HUES48 (cell line): ENCODE measurements at regions not wholly inside any gene's neighbourhood (a gene's known extent, or its start where the extent isn't known, plus 50 kb on each side); places are given as distances from the start of the nearest gene placed in this dataset.
A peak's percentile ranks its signal among the peaks of the same experiment; 100 is the strongest.

Source experiments
- H3K27ac ChIP-seq: one replicate; pipeline ENCODE4 v1.7.0; 2013; ENCODE audit warnings: low read depth, low read length, inconsistent platforms
- H3K27me3 ChIP-seq: 2 replicates; pipeline ENCODE4 v1.6.1; 2013; ENCODE audit warnings: mild to moderate bottlenecking, low read length; ENCODE audit not compliant: control insufficient read depth, insufficient read depth
- H3K36me3 ChIP-seq: 2 replicates; pipeline ENCODE4 v1.6.1; 2013; ENCODE audit warnings: low read length; ENCODE audit not compliant: control insufficient read depth, insufficient read depth
- H3K4me1 ChIP-seq: 2 replicates; pipeline ENCODE4 v1.6.1; 2013; ENCODE audit warnings: mild to moderate bottlenecking, low read length; ENCODE audit not compliant: control insufficient read depth, insufficient read depth
- H3K4me3 ChIP-seq: 2 replicates; pipeline ENCODE4 v1.5.1; 2013; ENCODE audit warnings: mild to moderate bottlenecking, low read depth, low read length
- H3K9ac ChIP-seq: 2 replicates; pipeline ENCODE4 v1.6.1; 2013; ENCODE audit warnings: mild to moderate bottlenecking, low read depth, low read length, moderate library complexity
- H3K9me3 ChIP-seq: 2 replicates; pipeline ENCODE4 v1.6.1; 2013; ENCODE audit warnings: low read length; ENCODE audit not compliant: control insufficient read depth, insufficient read depth

DNA sequence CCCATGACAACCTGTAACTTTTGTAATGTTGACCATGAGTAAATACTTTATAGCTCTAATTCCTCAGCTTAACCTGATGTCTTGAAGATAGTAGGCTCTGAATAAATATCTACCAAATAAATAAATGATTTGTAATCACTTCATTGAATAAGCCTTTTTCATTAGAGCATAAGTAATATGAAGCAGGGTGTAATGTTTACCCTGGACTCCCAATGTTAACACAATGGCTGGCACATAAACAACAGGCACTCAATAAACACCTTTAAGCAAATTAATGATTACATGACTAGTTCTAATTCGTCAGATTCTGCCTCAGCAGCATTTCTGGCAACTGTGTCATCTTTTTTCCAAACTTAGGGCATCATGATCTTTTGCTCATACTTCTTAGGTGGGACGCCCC, 396.3 kb downstream of the LIG4 start:
- no peak overlapping the region for H3K27ac ChIP-seq
- H3K9me3 ChIP-seq = no peaks in the 10 kb centered on the region
- peaks cover 46% of the 10 kb centered on the region for H3K4me1 ChIP-seq
- no peak overlapping the region for H3K4me3 ChIP-seq
- no peaks in the 10 kb centered on the region for H3K36me3 ChIP-seq
- no peaks in the 10 kb centered on the region for H3K27me3 ChIP-seq
- no peak overlapping the region for H3K9ac ChIP-seq

DNA sequence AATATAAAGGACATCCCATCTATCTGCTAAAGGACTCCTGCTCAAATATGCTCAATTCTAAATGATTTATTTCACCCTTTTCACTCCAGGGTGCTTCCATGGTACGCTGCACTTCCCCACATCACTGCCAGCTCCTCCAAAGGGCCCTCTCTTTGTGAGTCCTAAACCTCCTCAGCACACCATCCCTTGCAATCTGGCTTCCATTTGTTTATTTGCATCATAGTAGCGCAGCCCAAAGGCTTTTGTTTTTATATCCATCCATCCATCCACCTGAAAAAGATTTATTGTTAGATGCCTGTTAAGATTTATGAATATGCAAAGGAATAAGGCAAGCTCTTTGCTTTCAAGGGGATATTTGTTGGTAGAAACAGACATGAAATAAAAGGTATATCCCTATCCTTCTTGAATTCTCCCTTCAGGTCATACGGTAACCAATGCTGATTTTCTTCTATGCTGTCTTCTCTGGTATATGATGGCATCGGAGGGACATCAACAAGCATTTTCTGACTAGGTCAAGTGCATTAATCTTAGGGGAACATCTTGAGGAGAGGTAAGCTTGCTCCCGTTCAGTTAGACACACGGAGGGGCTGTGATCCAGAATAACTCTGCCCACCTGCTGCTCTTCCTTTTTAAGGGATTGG, 397.6 kb downstream of the LIG4 start:
- no peaks in the 10 kb centered on the region for H3K36me3 ChIP-seq
- H3K4me1 ChIP-seq = peaks cover 46% of the 10 kb centered on the region
- peak overlapping the region; percentile 31 for H3K27ac ChIP-seq
- H3K9me3 ChIP-seq = no peaks in the 10 kb centered on the region
- H3K9ac ChIP-seq = no peak overlapping the region
- H3K27me3 ChIP-seq = no peaks in the 10 kb centered on the region
- H3K4me3 ChIP-seq = 0 out of 2 replicates have a peak overlapping the region, but pooled peaks have one; percentile 9

DNA sequence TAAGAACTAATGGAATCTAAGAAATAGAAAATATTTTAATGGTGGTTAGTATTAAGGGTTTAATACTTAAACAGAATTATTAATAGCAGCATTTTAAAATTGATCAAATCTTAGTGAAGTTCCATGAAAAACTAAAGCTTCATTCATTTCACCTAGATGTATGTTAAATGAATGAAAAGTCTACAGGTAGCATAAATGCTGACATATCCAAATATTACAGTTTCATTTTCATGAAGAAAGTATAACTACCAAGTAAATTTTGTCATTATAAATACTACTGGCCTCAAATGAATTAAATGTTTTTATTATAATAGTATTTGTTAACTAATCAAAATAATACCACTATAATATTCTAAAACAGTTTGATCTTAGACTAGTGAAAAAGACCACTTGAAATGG, 403.3 kb downstream of the LIG4 start:
- no peak overlapping the region for H3K4me3 ChIP-seq

DNA sequence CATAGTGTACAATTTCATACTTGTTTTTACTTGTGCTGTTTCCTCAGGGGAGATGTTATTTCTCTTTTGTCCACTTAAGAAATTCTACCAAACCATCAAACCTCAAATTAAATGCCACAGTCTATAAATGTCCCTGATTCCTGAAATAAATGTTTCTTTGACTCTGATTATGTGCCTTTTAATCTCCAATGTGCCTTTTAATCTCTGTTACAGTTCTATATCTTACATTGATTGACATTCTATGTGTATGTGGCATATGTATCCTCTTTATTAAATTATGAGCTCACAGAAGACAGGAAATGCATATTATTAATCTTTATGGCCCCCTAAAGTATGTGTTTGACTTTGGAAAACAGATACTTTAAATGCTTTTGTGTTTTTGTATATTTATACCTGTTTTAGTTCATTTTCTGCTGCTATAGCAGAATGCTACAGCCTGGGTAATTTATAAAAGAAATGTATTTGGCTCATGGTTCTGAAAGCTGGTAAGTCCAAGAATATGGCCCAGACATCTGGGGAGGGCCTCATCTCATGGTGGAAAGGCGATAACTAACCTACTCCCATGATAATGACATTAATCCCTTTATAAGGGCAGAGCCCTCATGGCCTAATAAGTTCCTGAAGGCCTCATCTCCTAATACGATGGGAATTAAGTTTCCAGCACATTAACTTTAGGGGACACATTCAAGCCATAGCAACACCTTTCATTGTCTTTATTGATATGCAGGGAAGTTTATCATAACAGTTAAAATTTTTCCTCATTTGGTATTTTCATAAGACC, 403.9 kb downstream of the LIG4 start:
- Histone ChIP-seq H3K36me3 (no peaks in the 10 kb centered on the region), H3K4me1 (peaks cover 11% of the 10 kb centered on the region)

More for the DNA sequence above, 403.3 kb downstream of the LIG4 start:
- H3K36me3 ChIP-seq = no peaks in the 10 kb centered on the region
- no peak overlapping the region for H3K9ac ChIP-seq
- no peaks in the 10 kb centered on the region for H3K27me3 ChIP-seq
- peaks cover 16% of the 10 kb centered on the region for H3K4me1 ChIP-seq
- H3K9me3 ChIP-seq = no peaks in the 10 kb centered on the region
- H3K27ac ChIP-seq = no peak overlapping the region

DNA sequence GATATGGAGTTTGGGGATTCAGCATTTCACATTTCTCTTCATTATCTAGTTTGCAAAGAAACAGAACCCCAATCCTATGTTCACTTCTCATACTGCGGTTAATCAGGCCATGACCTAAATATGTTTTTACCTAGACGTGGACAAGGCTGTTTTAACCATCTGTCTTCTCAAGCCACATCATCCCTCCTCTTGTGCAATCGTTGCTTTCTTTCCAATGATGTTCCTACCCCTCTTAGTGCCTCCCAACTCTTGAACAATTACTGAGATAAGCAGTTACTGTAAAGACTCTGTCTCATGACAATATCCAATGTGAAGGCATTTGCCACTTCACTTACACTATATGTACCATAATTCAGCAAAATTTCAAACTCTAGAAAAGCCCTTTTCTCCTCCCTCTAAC, 406.2 kb downstream of the LIG4 start:
- H3K27ac ChIP-seq = no peak overlapping the region
- H3K27me3 ChIP-seq = no peaks in the 10 kb centered on the region
- no peak overlapping the region for H3K4me3 ChIP-seq
- no peaks in the 10 kb centered on the region for H3K9me3 ChIP-seq
- H3K9ac ChIP-seq = no peak overlapping the region
- H3K36me3 ChIP-seq = no peaks in the 10 kb centered on the region
- H3K4me1 ChIP-seq = peaks cover 15% of the 10 kb centered on the region

More for the DNA sequence above, 403.9 kb downstream of the LIG4 start:
- no peak overlapping the region for H3K9ac ChIP-seq
- no peak overlapping the region for H3K27ac ChIP-seq
- H3K27me3 ChIP-seq = no peaks in the 10 kb centered on the region
- no peaks in the 10 kb centered on the region for H3K9me3 ChIP-seq
- H3K4me3 ChIP-seq = no peak overlapping the region

DNA sequence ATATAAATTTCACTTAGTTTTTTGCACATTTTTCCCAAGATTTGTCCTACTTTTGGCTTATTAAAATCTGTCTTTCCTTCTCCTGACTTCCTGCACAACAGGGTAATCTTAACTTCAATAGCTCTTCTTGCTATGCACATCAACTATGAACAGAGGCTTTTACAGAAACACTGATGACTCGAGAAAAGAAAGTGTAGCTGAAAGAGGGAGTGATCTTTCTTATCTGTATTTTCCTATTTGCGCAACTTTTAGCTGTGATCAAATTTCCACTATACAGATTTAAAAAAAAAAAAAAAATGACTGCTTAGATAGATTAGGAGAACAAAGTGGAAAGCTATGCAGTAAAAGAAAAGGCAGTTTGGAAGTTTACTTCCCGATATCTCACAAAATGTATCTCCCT, 406.9 kb downstream of the LIG4 start:
- no peak overlapping the region for H3K27ac ChIP-seq
- no peaks in the 10 kb centered on the region for H3K27me3 ChIP-seq
- H3K9ac ChIP-seq = no peak overlapping the region
- no peak overlapping the region for H3K4me3 ChIP-seq
- H3K9me3 ChIP-seq = no peaks in the 10 kb centered on the region
- no peaks in the 10 kb centered on the region for H3K36me3 ChIP-seq
- H3K4me1 ChIP-seq = peaks cover 15% of the 10 kb centered on the region

DNA sequence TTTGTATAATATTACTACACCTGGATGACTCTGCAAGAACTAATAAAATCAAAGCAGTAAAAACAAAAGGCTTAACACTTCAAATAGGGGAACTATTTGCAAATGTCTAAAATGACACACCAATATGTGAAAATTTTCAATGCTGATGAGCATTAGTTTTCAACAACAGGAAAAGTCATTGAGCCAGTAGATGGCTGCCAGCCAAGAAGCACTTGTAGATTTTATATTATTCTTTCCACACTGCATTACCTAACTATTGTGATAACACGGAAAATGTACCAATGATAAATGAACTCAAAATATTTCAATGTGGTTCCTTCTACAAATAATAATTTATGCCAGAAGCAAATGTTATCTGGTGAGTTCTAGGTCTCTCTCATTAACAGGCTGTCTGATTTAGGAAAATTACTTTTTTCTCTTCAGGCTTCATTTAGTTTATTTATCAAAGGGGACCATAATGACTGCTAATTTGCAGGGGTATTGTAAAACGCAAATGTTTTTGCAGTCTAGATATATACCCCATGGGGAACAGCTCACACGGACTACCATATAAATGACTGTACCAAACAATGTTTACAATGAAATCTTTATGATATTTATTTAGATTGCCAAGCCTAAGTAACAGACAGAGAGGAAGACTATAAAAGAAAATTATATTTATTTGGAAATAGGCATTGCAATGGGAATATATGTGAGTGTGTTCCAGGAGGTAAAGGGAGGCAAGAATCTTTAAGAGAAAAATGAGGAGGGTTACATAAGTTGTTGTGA, 407.8 kb downstream of the LIG4 start:
- no peaks in the 10 kb centered on the region for H3K36me3 ChIP-seq
- no peak overlapping the region for H3K4me3 ChIP-seq

DNA sequence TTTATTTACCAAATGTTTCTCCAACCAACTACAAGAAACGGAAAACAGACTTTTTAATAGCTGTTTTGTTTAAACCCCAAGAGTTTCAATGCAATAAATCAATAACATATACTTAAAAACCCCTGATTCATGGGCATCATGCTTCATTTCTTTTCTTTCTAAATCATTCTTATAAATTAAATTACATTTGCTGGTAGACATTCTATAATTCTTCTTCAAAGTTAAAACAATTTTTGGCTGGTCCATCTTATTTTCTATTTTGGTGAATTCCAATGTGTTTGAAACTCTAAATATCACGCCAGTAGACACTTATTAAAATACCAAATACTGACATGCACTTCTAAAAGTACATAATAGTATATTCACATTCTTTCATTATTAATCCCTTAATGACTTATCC, 408.6 kb downstream of the LIG4 start:
- H3K9me3 ChIP-seq = no peaks in the 10 kb centered on the region
- H3K27ac ChIP-seq = no peak overlapping the region
- H3K9ac ChIP-seq = no peak overlapping the region
- peaks cover 16% of the 10 kb centered on the region for H3K4me1 ChIP-seq
- no peaks in the 10 kb centered on the region for H3K27me3 ChIP-seq
- H3K4me3 ChIP-seq = no peak overlapping the region
- H3K36me3 ChIP-seq = no peaks in the 10 kb centered on the region

More for the DNA sequence above, 407.8 kb downstream of the LIG4 start:
- H3K27ac ChIP-seq = no peak overlapping the region
- peaks cover 15% of the 10 kb centered on the region for H3K4me1 ChIP-seq
- H3K27me3 ChIP-seq = no peaks in the 10 kb centered on the region
- H3K9me3 ChIP-seq = no peaks in the 10 kb centered on the region
- H3K9ac ChIP-seq = no peak overlapping the region

DNA sequence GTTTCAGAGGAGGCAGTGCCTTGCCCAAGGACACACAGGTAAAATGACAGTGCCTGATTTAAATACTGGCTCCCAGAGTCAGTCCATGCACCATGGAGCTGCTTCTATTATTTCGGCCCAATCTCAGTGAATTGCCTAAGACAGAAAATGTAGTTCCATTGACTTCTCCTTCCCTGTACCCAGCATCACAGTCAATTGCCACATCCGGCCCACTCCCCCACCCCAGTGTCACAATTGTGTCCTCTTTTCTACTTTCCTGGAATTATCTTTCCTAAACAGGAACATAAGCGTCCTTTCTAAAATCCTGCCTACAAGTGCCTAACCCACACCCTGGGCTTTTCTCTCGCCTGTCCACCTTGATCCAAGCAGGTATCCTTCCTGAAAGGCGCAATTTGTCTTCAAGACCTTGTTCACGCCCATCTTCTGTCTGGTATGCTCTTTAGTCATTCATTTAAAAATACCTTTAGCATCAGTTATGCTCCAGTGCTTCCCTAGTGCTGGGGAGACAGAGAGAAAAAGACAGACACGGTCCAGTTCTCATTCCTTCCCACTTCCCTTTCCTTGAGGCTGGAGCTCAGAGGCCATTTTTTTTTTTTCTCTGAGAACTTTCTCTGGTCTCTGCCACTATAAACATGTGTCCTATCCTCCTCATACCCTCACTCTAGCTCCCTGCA, 411.4 kb downstream of the LIG4 start:
- Histone ChIP-seq H3K9ac (no peak overlapping the region), H3K9me3 (no peaks in the 10 kb centered on the region), H3K27ac (no peak overlapping the region), H3K27me3 (no peaks in the 10 kb centered on the region), H3K4me1 (peaks cover 28% of the 10 kb centered on the region), H3K36me3 (no peaks in the 10 kb centered on the region), H3K4me3 (no peak overlapping the region)

DNA sequence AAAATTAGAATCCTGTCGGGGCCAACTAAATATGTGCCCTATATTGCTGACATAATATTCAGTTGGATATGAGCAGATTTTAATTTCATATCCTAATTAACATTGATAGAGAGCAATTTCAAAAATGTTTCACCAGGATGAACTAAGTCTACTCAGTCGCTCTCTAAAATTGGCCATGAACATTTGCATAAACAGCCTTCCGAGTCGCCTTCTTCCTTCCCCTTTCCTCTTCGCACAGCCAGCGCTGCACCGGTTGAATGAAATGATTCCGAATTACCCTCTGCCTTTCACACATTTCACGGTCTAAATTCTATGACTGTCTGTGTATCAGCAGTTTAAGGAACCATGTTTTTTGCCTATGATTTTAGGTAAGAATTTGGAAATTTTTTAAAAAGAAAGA, 413.7 kb downstream of the LIG4 start:
- H3K4me1 ChIP-seq = peaks cover 20% of the 10 kb centered on the region; the same call in 1 of the 2 replicates
- H3K27ac ChIP-seq = no peak overlapping the region
- H3K9me3 ChIP-seq = no peaks in the 10 kb centered on the region
- no peak overlapping the region for H3K9ac ChIP-seq
- H3K4me3 ChIP-seq = no peak overlapping the region
- H3K36me3 ChIP-seq = no peaks in the 10 kb centered on the region
- no peaks in the 10 kb centered on the region for H3K27me3 ChIP-seq
